Esophagus (tissue), 2 donors: ENCODE measurements at regions not wholly inside any gene's neighbourhood (a gene's known extent, or its start where the extent isn't known, plus 50 kb on each side); places are given as distances from the start of the nearest gene placed in this dataset.

Experiments used
- H3K27ac ChIP-seq, 2 donors: one replicate each; pipeline ENCODE4 v1.5.1; 2013; ENCODE audit warnings: low read depth in 2 of 2, mild to moderate bottlenecking in 2 of 2, inconsistent platforms in 1 of 2, low read length in 1 of 2, moderate library complexity in 1 of 2
- H3K27me3 ChIP-seq, 2 donors: one replicate each; pipeline ENCODE4 v1.6.1; 2013; ENCODE audit warnings: low read length in 2 of 2, control low read depth in 1 of 2, mild to moderate bottlenecking in 1 of 2; ENCODE audit not compliant: insufficient read depth in 2 of 2, control insufficient read depth in 1 of 2
- H3K36me3 ChIP-seq, 2 donors: one replicate each; pipeline ENCODE4 v1.6.1; 2013; ENCODE audit warnings: low read length in 1 of 2; ENCODE audit not compliant: control insufficient read depth in 2 of 2, insufficient read depth in 2 of 2
- H3K4me1 ChIP-seq, 2 donors: one replicate each; pipeline ENCODE4 v1.6.1; 2013; ENCODE audit warnings: low read length in 1 of 2; ENCODE audit not compliant: control insufficient read depth in 2 of 2, insufficient read depth in 2 of 2
- H3K4me3 ChIP-seq, 2 donors: one replicate each; pipeline ENCODE4 v1.5.1; 2013; ENCODE audit warnings: low read length in 2 of 2, mild to moderate bottlenecking in 2 of 2, low read depth in 1 of 2, moderate library complexity in 1 of 2
- H3K9me3 ChIP-seq, 2 donors: one replicate each; pipeline ENCODE4 v1.6.1; 2013; ENCODE audit warnings: mild to moderate bottlenecking in 2 of 2, low read depth in 1 of 2, low read length in 1 of 2, moderate library complexity in 1 of 2; ENCODE audit not compliant: control insufficient read depth in 2 of 2, insufficient read depth in 1 of 2
- WGBS, 2 donors: extraction: QIAGEN DNeasy Blood & Tissue Kit; methylation state at CpG; one replicate each; pipeline ENCODE4 v1.1.7; 2013; 5-methylcytosine and 5-hydroxymethylcytosine counted together
- donor health status: healthy with polysubstance abuse.
- donor health status: Bipolar disorder and iron deficiency.

- H3K4me1 ChIP-seq: no peaks in the 10 kb centered on the region
- no peak overlapping the region for H3K4me3 ChIP-seq
- H3K36me3 ChIP-seq: no peaks in the 10 kb centered on the region
- no peaks in the 10 kb centered on the region for H3K27me3 ChIP-seq
- 81 to 88% methylated on average over 3 of the region's 3 CpGs for WGBS, 2 donors
- no peak overlapping the region for H3K27ac ChIP-seq
- no peaks in the 10 kb centered on the region for H3K9me3 ChIP-seq
Measured at GRCh38 chr2:120616261-120616660, 119.4 kb upstream of the GLI2 start.

GRCh38 chr2:120617055-120617454 lies 118.6 kb upstream of the GLI2 start:
- no peaks in the 10 kb centered on the region for H3K27me3 ChIP-seq
- no peaks in the 10 kb centered on the region for H3K36me3 ChIP-seq
- H3K27ac ChIP-seq: no peak overlapping the region
- peaks cover 0 to 1% of the 10 kb centered on the region in 2 donors for H3K9me3 ChIP-seq
- H3K4me1 ChIP-seq: no peaks in the 10 kb centered on the region
- WGBS, 2 donors: 66 to 68% methylated on average over 5 of the region's 5 CpGs
- H3K4me3 ChIP-seq: no peak overlapping the region

- H3K9me3 ChIP-seq: peaks cover 3 to 4% of the 10 kb centered on the region in 2 donors
- 95% methylated on average over 3 of the region's 3 CpGs for WGBS, 2 donors
- no peaks in the 10 kb centered on the region for H3K36me3 ChIP-seq
- H3K4me1 ChIP-seq: no peaks in the 10 kb centered on the region
- H3K4me3 ChIP-seq: no peak overlapping the region
- no peak overlapping the region for H3K27ac ChIP-seq
- H3K27me3 ChIP-seq: no peaks in the 10 kb centered on the region
Measured at GRCh38 chr2:120618830-120619229, 116.8 kb upstream of the GLI2 start.

GRCh38 chr2:120619579-120619978 lies 116.1 kb upstream of the GLI2 start:
- Histone ChIP-seq H3K36me3 (no peaks in the 10 kb centered on the region), H3K27me3 (no peaks in the 10 kb centered on the region), H3K4me3 (no peak overlapping the region), H3K9me3 (peaks cover 3 to 4% of the 10 kb centered on the region in 2 donors), H3K4me1 (no peaks in the 10 kb centered on the region), H3K27ac (no peak overlapping the region)
- WGBS, 2 donors: 85 to 91% methylated on average over 4 of the region's 4 CpGs

- Histone ChIP-seq H3K36me3 (no peaks in the 10 kb centered on the region), H3K27ac (no peak overlapping the region), H3K9me3 (peaks cover 3 to 4% of the 10 kb centered on the region in 2 donors), H3K27me3 (no peaks in the 10 kb centered on the region), H3K4me3 (no peak overlapping the region), H3K4me1 (no peaks in the 10 kb centered on the region)
- WGBS, 2 donors: 74 to 82% methylated on average over 4 of the region's 4 CpGs
Measured at GRCh38 chr2:120620025-120620793, 115.5 kb upstream of the GLI2 start.

GRCh38 chr2:120622159-120622869 lies 113.4 kb upstream of the GLI2 start:
- no peak overlapping the region for H3K4me3 ChIP-seq
- no peaks in the 10 kb centered on the region for H3K4me1 ChIP-seq
- no peaks in the 10 kb centered on the region for H3K36me3 ChIP-seq
- H3K27ac ChIP-seq: no peak overlapping the region
- peaks cover 3 to 4% of the 10 kb centered on the region in 2 donors for H3K9me3 ChIP-seq
- 90 to 92% methylated on average over 13 of the region's 13 CpGs for WGBS, 2 donors
- no peaks in the 10 kb centered on the region for H3K27me3 ChIP-seq

GRCh38 chr2:120622886-120623753 lies 112.5 kb upstream of the GLI2 start:
- WGBS, 2 donors: 85 to 86% methylated on average over 21 of the region's 21 CpGs
- Histone ChIP-seq H3K4me3 (no peak overlapping the region), H3K9me3 (peaks cover 3 to 4% of the 10 kb centered on the region in 2 donors), H3K36me3 (no peaks in the 10 kb centered on the region), H3K27ac (no peak overlapping the region), H3K27me3 (no peaks in the 10 kb centered on the region), H3K4me1 (no peaks in the 10 kb centered on the region)

- Histone ChIP-seq H3K27me3 (no peaks in the 10 kb centered on the region), H3K27ac (no peak overlapping the region), H3K9me3 (peaks cover 3 to 10% of the 10 kb centered on the region in 2 donors), H3K4me1 (no peaks in the 10 kb centered on the region), H3K36me3 (no peaks in the 10 kb centered on the region), H3K4me3 (no peak overlapping the region)
- 76 to 82% methylated on average over 8 of the region's 8 CpGs for WGBS, 2 donors
Measured at GRCh38 chr2:120624061-120624737, 111.5 kb upstream of the GLI2 start.
